ENCODE measurements at regions not wholly inside any gene's neighbourhood (a gene's known extent, or its start where the extent isn't known, plus 50 kb on each side); places are given as distances from the start of the nearest gene placed in this dataset.
A peak's percentile ranks its signal among the peaks of the same experiment; 100 is the strongest.

DNA sequence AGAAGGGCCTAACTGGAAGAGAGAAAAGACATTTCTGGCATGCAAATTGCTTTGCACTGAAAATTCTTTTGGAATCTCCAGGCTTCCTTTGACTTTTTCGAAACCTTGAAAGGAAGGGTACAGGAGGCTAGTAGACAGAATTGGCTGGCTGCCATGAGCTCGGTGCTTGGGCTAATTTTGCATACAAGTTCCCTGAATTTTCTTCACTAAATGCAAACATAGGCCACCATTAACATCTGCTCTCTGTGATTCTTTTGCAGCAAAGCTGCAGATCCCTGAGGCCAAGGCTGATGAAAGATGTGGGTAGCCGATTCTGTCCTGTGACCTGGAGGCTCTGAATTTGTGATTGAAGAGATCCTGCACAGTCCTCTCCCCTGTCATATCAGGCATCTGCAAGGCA is 247.8 kb upstream of the MCTP2 start:
- no peaks in the 10 kb centered on the region for H3K4me1 ChIP-seq
- TF ChIP-seq POLR2AphosphoS5 (IDR thresholded peaks at IDR 0.05) (no peak), POLR2A (IDR thresholded peaks at IDR 0.05) (no peak)
- TF ChIP-seq, protein P1, sequence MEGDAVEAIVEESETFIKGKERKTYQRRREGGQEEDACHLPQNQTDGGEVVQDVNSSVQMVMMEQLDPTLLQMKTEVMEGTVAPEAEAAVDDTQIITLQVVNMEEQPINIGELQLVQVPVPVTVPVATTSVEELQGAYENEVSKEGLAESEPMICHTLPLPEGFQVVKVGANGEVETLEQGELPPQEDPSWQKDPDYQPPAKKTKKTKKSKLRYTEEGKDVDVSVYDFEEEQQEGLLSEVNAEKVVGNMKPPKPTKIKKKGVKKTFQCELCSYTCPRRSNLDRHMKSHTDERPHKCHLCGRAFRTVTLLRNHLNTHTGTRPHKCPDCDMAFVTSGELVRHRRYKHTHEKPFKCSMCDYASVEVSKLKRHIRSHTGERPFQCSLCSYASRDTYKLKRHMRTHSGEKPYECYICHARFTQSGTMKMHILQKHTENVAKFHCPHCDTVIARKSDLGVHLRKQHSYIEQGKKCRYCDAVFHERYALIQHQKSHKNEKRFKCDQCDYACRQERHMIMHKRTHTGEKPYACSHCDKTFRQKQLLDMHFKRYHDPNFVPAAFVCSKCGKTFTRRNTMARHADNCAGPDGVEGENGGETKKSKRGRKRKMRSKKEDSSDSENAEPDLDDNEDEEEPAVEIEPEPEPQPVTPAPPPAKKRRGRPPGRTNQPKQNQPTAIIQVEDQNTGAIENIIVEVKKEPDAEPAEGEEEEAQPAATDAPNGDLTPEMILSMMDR (IDR thresholded peaks at IDR 0.05), result no peak
- H3K36me3 ChIP-seq, result no peaks in the 10 kb centered on the region
- no peaks in the 10 kb centered on the region for H3K9me3 ChIP-seq
- intact Hi-C loops (cut with DNase I; ENCODE audit: low total_unique reads), result no loop called here
- DNase-seq (ENCODE audit: low spot score in 2 of 2), result no peak
- no peak overlapping the region for H3K4me3 ChIP-seq
- H3K27ac ChIP-seq, result peak overlapping the region in 1 of 2 donors; percentile 43
- no peaks in the 10 kb centered on the region for H3K27me3 ChIP-seq

DNA sequence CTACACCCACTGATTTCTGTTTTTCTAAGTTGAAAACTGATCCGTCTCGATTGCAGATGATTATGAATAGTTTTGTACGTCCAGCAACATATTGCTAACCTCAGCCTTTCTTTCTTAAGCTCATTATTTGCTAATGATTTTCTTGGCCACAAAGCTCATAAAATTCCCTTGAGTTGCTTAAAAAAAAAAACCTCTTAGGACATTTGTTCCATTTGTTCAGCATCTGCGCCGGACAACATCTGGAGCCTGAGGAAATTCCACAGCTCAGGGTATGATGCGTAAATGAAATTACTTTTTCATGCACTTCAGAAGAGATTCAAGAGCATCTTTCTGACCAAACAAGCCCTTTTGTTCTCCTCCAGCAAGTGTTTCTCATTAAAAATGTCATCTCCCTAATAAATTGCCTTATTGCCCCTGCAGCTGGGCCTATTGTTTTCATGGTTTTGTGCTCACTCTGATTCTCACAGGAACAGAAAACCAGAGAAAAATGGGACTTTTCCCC is 249.1 kb upstream of the MCTP2 start:
- Histone ChIP-seq H3K36me3 (no peaks in the 10 kb centered on the region), H3K4me3 (no peak overlapping the region), H3K4me1 (no peaks in the 10 kb centered on the region), H3K27me3 (no peaks in the 10 kb centered on the region), H3K27ac (peak overlapping the region; percentile 52 to 79), H3K9me3 (no peaks in the 10 kb centered on the region)
- intact Hi-C loops (cut with DNase I; ENCODE audit: low total_unique reads), result no loop called here
- peak in 1 of 2 donors; percentile 25 for DNase-seq (ENCODE audit: low spot score in 2 of 2)
- TF ChIP-seq POLR2AphosphoS5 (IDR thresholded peaks at IDR 0.05), result peak in 2 of 3 donors; percentile 50 to 79
- TF ChIP-seq, protein P1 (IDR thresholded peaks at IDR 0.05), result no peak

DNA sequence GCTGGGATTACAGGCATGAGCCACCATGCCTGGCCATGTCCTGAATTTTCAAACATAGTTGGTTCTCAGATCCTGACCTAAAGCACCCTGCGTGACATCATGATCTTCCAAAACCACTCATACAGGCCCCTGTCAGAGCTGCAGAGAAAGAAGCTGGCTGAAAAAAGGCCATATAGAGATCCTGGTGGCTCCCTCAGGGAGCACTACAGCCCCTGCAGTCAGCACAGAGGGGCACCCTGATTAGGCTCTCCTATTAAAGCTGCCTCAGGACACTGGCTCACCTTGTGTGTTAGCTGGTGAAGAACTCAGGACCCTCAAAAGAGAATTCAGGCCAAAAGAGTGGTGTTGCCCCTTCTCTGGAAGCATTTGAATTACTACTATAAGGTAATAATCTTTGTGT is 249.7 kb upstream of the MCTP2 start:
- TF ChIP-seq, protein P1 (IDR thresholded peaks at IDR 0.05), result no peak
- no peak for TF ChIP-seq POLR2A (IDR thresholded peaks at IDR 0.05)
- TF ChIP-seq POLR2AphosphoS5 (IDR thresholded peaks at IDR 0.05), result no peak
- Histone ChIP-seq H3K9me3 (no peaks in the 10 kb centered on the region), H3K4me3 (no peak overlapping the region), H3K36me3 (no peaks in the 10 kb centered on the region), H3K4me1 (no peaks in the 10 kb centered on the region), H3K27me3 (no peaks in the 10 kb centered on the region), H3K27ac (peak overlapping the region; percentile 10 to 68)
- intact Hi-C loops (cut with DNase I; ENCODE audit: low total_unique reads), result no loop called here
- DNase-seq (ENCODE audit: low spot score in 2 of 2), result no peak

DNA sequence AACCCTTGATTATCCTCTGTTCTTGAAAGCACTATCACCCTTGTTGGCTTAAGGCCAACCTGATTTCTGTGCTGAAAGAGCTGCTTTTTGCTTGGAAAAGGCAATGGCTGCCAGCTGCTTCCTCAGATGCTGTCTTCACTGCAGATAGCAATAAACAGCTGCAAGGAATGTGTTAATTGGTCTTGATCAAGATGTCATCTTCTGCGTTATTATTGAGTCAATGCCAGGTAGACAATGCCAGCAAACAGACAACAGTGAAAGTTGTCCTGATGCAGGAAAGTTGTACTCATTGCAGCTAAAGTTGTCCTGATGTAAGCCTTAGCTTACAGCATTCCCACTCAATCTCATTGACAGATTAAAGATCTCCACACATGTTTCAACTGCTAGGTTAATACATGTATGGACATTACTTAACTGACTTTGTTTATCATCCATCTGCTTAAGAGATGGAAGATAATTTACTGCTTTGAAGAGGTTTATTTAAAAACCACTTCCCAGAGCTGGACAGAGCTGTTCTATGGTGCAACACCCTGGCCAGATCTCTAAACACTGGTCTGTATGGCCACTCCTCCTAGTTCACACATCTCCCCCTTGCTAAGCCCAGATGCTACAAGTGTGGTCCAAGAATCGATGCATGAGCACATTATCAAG is 251.0 kb upstream of the MCTP2 start:
- no peaks in the 10 kb centered on the region for H3K4me1 ChIP-seq
- intact Hi-C loops (cut with DNase I; ENCODE audit: low total_unique reads), result no loop called here
- DNase-seq (ENCODE audit: low spot score in 2 of 2), result no peak
- H3K27me3 ChIP-seq, result no peaks in the 10 kb centered on the region
- H3K4me3 ChIP-seq, result no peak overlapping the region
- H3K9me3 ChIP-seq, result no peaks in the 10 kb centered on the region
- no peak for TF ChIP-seq POLR2A (IDR thresholded peaks at IDR 0.05)
- TF ChIP-seq POLR2AphosphoS5 (IDR thresholded peaks at IDR 0.05), result peak in 1 of 3 donors; percentile 39
- TF ChIP-seq, protein P1 (IDR thresholded peaks at IDR 0.05), result no peak
- no peak overlapping the region for H3K27ac ChIP-seq
- no peaks in the 10 kb centered on the region for H3K36me3 ChIP-seq

GRCh38 chr15:93974804-93975481 is 256.4 kb upstream of the MCTP2 start:
- Histone ChIP-seq H3K9me3 (no peaks in the 10 kb centered on the region), H3K4me3 (no peak overlapping the region), H3K27ac (no peak overlapping the region), H3K27me3 (no peaks in the 10 kb centered on the region), H3K36me3 (no peaks in the 10 kb centered on the region), H3K4me1 (no peaks in the 10 kb centered on the region)
- intact Hi-C loops (cut with DNase I; ENCODE audit: low total_unique reads), result no loop called here
- DNase-seq (ENCODE audit: low spot score in 2 of 2), result no peak
- TF ChIP-seq POLR2A (IDR thresholded peaks at IDR 0.05), result no peak
- TF ChIP-seq, protein P1 (IDR thresholded peaks at IDR 0.05), result peak in 1 of 3 donors; percentile 40
